ENCODE measurements at regions not wholly inside any gene's neighbourhood (a gene's known extent, or its start where the extent isn't known, plus 50 kb on each side); places are given as distances from the start of the nearest gene placed in this dataset.

DNA sequence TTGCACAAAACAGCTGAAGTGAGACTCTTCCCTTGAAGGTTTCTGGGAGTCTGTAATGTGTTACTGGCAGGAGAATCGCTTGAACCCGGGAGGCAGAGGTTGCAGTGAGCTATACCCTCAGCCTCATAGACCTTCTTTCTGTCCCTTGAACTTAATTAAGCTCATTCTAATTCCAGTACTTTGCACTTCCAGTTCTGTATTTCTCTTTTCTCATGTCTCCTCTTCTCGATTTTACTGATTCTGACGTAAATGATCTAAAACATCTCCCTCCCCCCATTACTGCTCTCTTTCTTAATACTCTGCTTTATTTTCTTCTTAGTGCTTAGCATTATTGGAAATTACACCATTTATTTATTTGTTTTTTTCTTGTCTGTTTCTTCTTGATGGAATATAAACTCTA lies 165.4 kb upstream of the P2RY1 start:
- TF ChIP-seq CTCF (IDR thresholded peaks at IDR 0.05; ENCODE audit: low read length, missing control alignments), result no peak
- no peak for DNase-seq (ENCODE audit: low read depth)
- no peak overlapping the region for H3K4me3 ChIP-seq (replicated peaks; ENCODE audit: low read depth, low read length)

- TF ChIP-seq CTCF (IDR thresholded peaks at IDR 0.05; ENCODE audit: low read length, missing control alignments), result no peak
- peak; percentile 20 for DNase-seq (ENCODE audit: low read depth)
Measured at GRCh38 chr3:152671446-152672319, 163.2 kb upstream of the P2RY1 start.

DNA sequence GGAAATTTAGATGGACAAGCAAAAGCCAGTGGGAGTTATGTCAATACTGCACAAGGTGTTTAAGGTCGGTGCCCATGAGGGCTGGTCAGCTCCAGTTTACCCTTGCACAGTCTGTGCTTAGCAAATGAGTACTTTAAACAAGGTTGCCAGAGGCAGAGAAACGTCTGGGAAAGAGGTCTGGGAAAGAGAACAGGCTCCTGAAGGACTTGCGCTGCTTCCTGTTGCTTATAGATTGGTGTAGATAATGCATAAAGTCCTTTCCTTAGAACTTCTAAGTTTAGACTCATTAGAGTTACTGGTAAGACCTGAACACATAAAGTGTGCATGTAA lies 162.6 kb upstream of the P2RY1 start:
- H3K4me3 ChIP-seq (replicated peaks; ENCODE audit: low read depth, low read length), result no peak overlapping the region
- no peak for DNase-seq (ENCODE audit: low read depth)
- no peak for TF ChIP-seq CTCF (IDR thresholded peaks at IDR 0.05; ENCODE audit: low read length, missing control alignments)

More at GRCh38 chr3:152671446-152672319, 163.2 kb upstream of the P2RY1 start:
- H3K4me3 ChIP-seq (replicated peaks; ENCODE audit: low read depth, low read length), result no peak overlapping the region

GRCh38 chr3:152676810-152677379 lies 158.0 kb upstream of the P2RY1 start:
- no peak for DNase-seq (ENCODE audit: low read depth)
- no peak for TF ChIP-seq CTCF (IDR thresholded peaks at IDR 0.05; ENCODE audit: low read length, missing control alignments)
- no peak overlapping the region for H3K4me3 ChIP-seq (replicated peaks; ENCODE audit: low read depth, low read length)

DNA sequence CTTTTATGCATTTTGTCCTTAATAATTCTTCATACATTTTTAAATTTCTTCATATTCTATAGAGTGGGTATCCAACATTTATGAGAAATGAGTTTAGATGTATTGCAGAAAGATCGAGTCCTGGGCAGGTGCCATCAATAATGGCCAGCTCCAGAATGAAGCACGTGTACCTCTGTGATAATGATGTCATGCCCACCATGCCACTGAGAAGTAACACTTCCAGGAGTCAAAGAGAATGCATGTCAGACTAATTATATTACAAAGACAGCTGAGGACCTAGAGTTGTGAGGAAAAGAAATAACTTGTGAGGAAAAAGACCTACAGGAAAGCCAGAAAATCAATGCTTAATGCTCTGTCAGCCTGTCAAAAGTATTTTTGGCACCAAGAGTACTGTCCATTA lies 157.4 kb upstream of the P2RY1 start:
- TF ChIP-seq CTCF (IDR thresholded peaks at IDR 0.05; ENCODE audit: low read length, missing control alignments), result no peak
- DNase-seq (ENCODE audit: low read depth), result no peak

GRCh38 chr3:152682477-152682876 lies 152.5 kb upstream of the P2RY1 start:
- TF ChIP-seq CTCF (IDR thresholded peaks at IDR 0.05; ENCODE audit: low read length, missing control alignments), result no peak
- peak; percentile 3 for DNase-seq (ENCODE audit: low read depth)
- H3K4me3 ChIP-seq (replicated peaks; ENCODE audit: low read depth, low read length), result no peak overlapping the region

More for the DNA sequence above, 157.4 kb upstream of the P2RY1 start:
- no peak overlapping the region for H3K4me3 ChIP-seq (replicated peaks; ENCODE audit: low read depth, low read length)

All from fibroblast of pulmonary artery (primary cell).